SK-N-SH (cell line): ENCODE measurements at regions not wholly inside any gene's neighbourhood (a gene's known extent, or its start where the extent isn't known, plus 50 kb on each side); places are given as distances from the start of the nearest gene placed in this dataset.

Experiments
- CTCF ChIA-PET: fragments of 300-600, 350-600 bp; formaldehyde crosslinking; extraction: SDS; loops from one replicate; lab custom pipeline; 2021; lab: Yijun Ruan, JAX
- POLR2A ChIA-PET: fragments of 350-600 bp; sonication (Branson Sonifier 250); formaldehyde crosslinking; extraction: SDS; loops from one replicate; lab custom pipeline; 2020; ENCODE audit warnings: antibody characterized with exemption, inconsistent platforms; lab: Yijun Ruan, JAX
- DNase-seq: peaks from one replicate; pipeline ENCODE4 v3.0.0; 2012
- H2AFZ ChIP-seq: fragments of 200-600 bp; sonication (generic); 2 replicates; pipeline ENCODE4 v1.8.1; 2016; ENCODE audit warnings: antibody characterized with exemption, mild to moderate bottlenecking, low read depth
- H3F3A ChIP-seq: fragments of 200-600 bp; sonication (generic); replicated peaks from 2 replicates; pipeline ENCODE3; 2016; ENCODE audit warnings: antibody characterized with exemption, mild to moderate bottlenecking; ENCODE audit not compliant: insufficient read depth
- H3K27ac ChIP-seq, 2 experiments: fragments of 200-500 bp in 1 of 2; fragments of 200-600 bp in 1 of 2; sonication (Bioruptor generic) in 1 of 2; sonication (generic), shearing (Covaris generic) in 1 of 2; 2 replicates each; pipeline versions ENCODE4 v1.5.1 to v1.6.1; 2014 to 2016; ENCODE audit warnings: low read depth in 2 of 2, inconsistent platforms in 1 of 2, low read length in 1 of 2, mild to moderate bottlenecking in 1 of 2, mixed read lengths in 1 of 2
- H3K27me3 ChIP-seq: fragments of 200-600 bp; sonication (generic), shearing (Covaris generic); 2 replicates; pipeline ENCODE4 v1.6.1; 2016; ENCODE audit warnings: mixed run types; ENCODE audit not compliant: insufficient read depth
- H3K36me3 ChIP-seq, 2 experiments: fragments of 200-500 bp in 1 of 2; fragments of 200-600 bp in 1 of 2; sonication (Bioruptor generic) in 1 of 2; sonication (generic) in 1 of 2; replicated peaks in 1 of 2; 2 replicates each; pipeline versions ENCODE3 to v1.5.1; 2014 to 2016; ENCODE audit warnings: low read length in 1 of 2, mild to moderate bottlenecking in 1 of 2; ENCODE audit not compliant: insufficient read depth in 2 of 2, control insufficient read depth in 1 of 2
- H3K4me1 ChIP-seq, 2 experiments: fragments of 200-500 bp in 1 of 2; fragments of 200-600 bp in 1 of 2; sonication (Bioruptor generic) in 1 of 2; sonication (generic), shearing (Covaris generic) in 1 of 2; 2 replicates each; pipeline versions ENCODE4 v1.5.1 to v1.6.1; 2014 to 2016; ENCODE audit warnings: low read depth in 1 of 2, low read length in 1 of 2, mixed run types in 1 of 2; ENCODE audit not compliant: insufficient read depth in 2 of 2, control insufficient read depth in 1 of 2
- H3K4me2 ChIP-seq: fragments of 200-600 bp; sonication (generic), shearing (Covaris generic); 2 replicates; pipeline ENCODE4 v1.6.1; 2017; ENCODE audit warnings: mixed run types
- H3K4me3 ChIP-seq, 2 experiments: fragments of 200-500 bp in 1 of 2; fragments of 200-600 bp in 1 of 2; sonication (Bioruptor generic) in 1 of 2; sonication (generic), shearing (Covaris generic) in 1 of 2; 2 replicates each; pipeline versions ENCODE4 v1.5.1 to v1.8.1; 2014 to 2016; ENCODE audit warnings: low read depth in 2 of 2, inconsistent platforms in 1 of 2, low read length in 1 of 2, mild to moderate bottlenecking in 1 of 2, mixed read lengths in 1 of 2, moderate library complexity in 1 of 2
- H3K79me2 ChIP-seq: fragments of 200-600 bp; sonication (generic); 2 replicates; pipeline ENCODE4 v1.8.1; 2017; ENCODE audit warnings: mild to moderate bottlenecking; ENCODE audit not compliant: insufficient read depth
- H3K9ac ChIP-seq: fragments of 200-600 bp; sonication (generic); 2 replicates; pipeline ENCODE4 v1.6.1; 2017; ENCODE audit warnings: mixed run types
- H3K9me2 ChIP-seq: fragments of 200-600 bp; sonication (generic); 2 replicates; pipeline ENCODE4 v1.6.1; 2017; ENCODE audit warnings: mixed run types
- H3K9me3 ChIP-seq: fragments of 200-600 bp; sonication (generic); 2 replicates; pipeline ENCODE4 v1.6.1; 2017; ENCODE audit warnings: mixed run types, mild to moderate bottlenecking, moderate library complexity
- H4K20me1 ChIP-seq: fragments of 200-600 bp; sonication (generic); 2 replicates; pipeline ENCODE4 v1.6.1; 2017; ENCODE audit warnings: mild to moderate bottlenecking, mixed run types; ENCODE audit not compliant: insufficient read depth
- GABPA ChIP-seq: IDR thresholded peaks from 2 replicates; pipeline ENCODE4 v1.4.0; 2012; ENCODE audit warnings: low read depth, mild to moderate bottlenecking
- MEF2A ChIP-seq: IDR thresholded peaks from 2 replicates; pipeline ENCODE4 v1.4.0; 2012; ENCODE audit warnings: low read depth, borderline replicate concordance
- TEAD4 ChIP-seq: IDR thresholded peaks from 2 replicates; pipeline ENCODE4 v1.4.0; 2012; ENCODE audit warnings: mild to moderate bottlenecking, borderline replicate concordance; ENCODE audit not compliant: insufficient read depth
- WGBS: methylation state at CpG from one replicate; pipeline ENCODE4 v1.1.6; 2017; ENCODE audit warnings: low lambda C conversion rate; 5-methylcytosine and 5-hydroxymethylcytosine counted together
- TF ChIP-seq, protein P1 (sequence below): IDR thresholded peaks from 2 replicates; pipeline ENCODE4 v1.4.0; 2012; ENCODE audit warnings: low read depth, borderline replicate concordance
- TF ChIP-seq, protein P2 (sequence below): fragments of 200-600 bp; sonication (generic); IDR thresholded peaks from 2 replicates; pipeline ENCODE4 v1.6.1; 2017; ENCODE audit warnings: antibody characterized with exemption, mild to moderate bottlenecking, moderate library complexity

DNA sequence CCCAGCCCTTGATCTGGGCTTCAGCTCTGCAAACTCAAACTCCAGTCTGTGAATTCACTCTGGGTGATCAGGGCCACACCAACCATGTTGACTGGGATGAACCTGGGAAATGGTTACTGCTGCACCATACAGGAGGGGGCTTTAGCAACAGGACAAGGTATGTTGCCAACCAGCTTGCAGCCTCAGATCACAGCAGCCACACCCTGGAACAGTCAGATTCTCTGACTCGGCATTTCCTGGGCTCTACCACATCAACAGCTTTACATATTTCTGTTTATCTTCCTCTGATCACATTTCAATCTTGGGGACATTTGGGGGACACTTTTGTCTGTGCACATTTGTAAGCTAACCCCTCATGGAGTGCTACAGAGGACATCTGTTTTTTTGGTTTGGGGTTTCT is 267.0 kb upstream of the NCAM1 start:
- H3K4me1 ChIP-seq, result peaks cover 0 to 13% of the 10 kb centered on the region in 2 experiments; a peak in 1 of 4 replicates
- no peak overlapping the region for H3K4me2 ChIP-seq
- no peaks in the 10 kb centered on the region for H3K27me3 ChIP-seq
- 83% methylated on average over 1 of the region's 1 CpG for WGBS
- H3K27ac ChIP-seq, result no peak overlapping the region
- CTCF ChIA-PET, result no interaction called here
- H3K4me3 ChIP-seq, result no peak overlapping the region
- no peaks in the 10 kb centered on the region for H3K9me2 ChIP-seq
- no peak overlapping the region for H2AFZ ChIP-seq
- H4K20me1 ChIP-seq, result no peaks in the 10 kb centered on the region
- no peaks in the 10 kb centered on the region for H3K79me2 ChIP-seq
- TF ChIP-seq MEF2A (no peak), TEAD4 (no peak)
- H3K9me3 ChIP-seq, result no peaks in the 10 kb centered on the region
- H3F3A ChIP-seq, result no peaks in the 10 kb centered on the region
- H3K36me3 ChIP-seq, result no peaks in the 10 kb centered on the region
- POLR2A ChIA-PET, result no interaction called here
- H3K9ac ChIP-seq, result no peak overlapping the region
- DNase-seq, result no peak

- H3K27ac ChIP-seq, result no peak overlapping the region
Measured at GRCh38 chr11:112694813-112695212, 266.4 kb upstream of the NCAM1 start.

DNA sequence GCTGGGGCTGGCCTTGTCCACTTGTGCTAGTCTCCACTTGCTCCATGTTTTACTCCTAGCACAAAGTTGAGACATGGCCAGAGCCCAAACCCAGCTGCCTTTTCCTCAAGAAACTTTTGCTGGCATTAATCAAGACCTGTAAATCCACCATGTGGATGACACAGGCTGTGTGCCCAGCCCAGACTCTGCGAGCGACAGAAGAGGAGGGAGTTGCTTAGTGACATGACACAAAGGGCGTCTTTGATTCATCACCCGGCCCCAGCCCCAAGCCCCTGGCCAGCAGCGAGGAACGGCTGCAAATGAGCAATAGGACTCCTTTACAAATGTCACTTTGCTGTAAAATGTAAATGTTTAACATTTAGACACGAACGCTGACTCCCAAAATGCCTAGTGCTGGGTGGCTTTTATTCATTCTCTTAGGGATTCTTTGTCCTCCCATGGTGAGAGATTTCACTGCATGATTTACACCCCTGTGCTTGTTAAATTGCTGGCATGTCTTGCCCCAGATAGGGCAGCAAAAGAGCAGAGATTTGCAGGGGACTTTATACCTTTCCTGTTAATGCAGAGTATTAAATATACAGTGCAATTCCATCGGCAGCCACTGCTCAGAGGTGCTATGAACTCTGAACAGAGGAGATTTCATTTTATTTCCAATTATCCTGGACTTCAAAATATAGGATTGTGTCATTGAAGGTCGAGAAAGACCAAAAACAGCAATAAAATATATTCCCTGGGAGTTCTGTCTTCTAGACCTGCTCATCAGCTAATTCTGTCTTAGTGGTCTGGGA is 263.6 kb upstream of the NCAM1 start:
- Histone ChIP-seq H3K9ac (no peak overlapping the region), H3K4me2 (no peak overlapping the region), H3K79me2 (no peaks in the 10 kb centered on the region), H2AFZ (no peak overlapping the region), H3K27ac (peak overlapping the region in 1 of 2 experiments; percentile 22; a peak in 1 of 4 replicates), H3K9me3 (no peaks in the 10 kb centered on the region), H3K9me2 (no peaks in the 10 kb centered on the region), H3K27me3 (no peaks in the 10 kb centered on the region), H3F3A (no peaks in the 10 kb centered on the region), H3K4me3 (no peak overlapping the region), H3K36me3 (no peaks in the 10 kb centered on the region), H4K20me1 (no peaks in the 10 kb centered on the region), H3K4me1 (peaks cover 0 to 13% of the 10 kb centered on the region in 2 experiments; a peak in 1 of 4 replicates)
- TF ChIP-seq, protein P1, sequence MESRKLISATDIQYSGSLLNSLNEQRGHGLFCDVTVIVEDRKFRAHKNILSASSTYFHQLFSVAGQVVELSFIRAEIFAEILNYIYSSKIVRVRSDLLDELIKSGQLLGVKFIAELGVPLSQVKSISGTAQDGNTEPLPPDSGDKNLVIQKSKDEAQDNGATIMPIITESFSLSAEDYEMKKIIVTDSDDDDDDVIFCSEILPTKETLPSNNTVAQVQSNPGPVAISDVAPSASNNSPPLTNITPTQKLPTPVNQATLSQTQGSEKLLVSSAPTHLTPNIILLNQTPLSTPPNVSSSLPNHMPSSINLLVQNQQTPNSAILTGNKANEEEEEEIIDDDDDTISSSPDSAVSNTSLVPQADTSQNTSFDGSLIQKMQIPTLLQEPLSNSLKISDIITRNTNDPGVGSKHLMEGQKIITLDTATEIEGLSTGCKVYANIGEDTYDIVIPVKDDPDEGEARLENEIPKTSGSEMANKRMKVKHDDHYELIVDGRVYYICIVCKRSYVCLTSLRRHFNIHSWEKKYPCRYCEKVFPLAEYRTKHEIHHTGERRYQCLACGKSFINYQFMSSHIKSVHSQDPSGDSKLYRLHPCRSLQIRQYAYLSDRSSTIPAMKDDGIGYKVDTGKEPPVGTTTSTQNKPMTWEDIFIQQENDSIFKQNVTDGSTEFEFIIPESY, result no peak
- TF ChIP-seq, protein P2, sequence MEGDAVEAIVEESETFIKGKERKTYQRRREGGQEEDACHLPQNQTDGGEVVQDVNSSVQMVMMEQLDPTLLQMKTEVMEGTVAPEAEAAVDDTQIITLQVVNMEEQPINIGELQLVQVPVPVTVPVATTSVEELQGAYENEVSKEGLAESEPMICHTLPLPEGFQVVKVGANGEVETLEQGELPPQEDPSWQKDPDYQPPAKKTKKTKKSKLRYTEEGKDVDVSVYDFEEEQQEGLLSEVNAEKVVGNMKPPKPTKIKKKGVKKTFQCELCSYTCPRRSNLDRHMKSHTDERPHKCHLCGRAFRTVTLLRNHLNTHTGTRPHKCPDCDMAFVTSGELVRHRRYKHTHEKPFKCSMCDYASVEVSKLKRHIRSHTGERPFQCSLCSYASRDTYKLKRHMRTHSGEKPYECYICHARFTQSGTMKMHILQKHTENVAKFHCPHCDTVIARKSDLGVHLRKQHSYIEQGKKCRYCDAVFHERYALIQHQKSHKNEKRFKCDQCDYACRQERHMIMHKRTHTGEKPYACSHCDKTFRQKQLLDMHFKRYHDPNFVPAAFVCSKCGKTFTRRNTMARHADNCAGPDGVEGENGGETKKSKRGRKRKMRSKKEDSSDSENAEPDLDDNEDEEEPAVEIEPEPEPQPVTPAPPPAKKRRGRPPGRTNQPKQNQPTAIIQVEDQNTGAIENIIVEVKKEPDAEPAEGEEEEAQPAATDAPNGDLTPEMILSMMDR, result peak; percentile 21; the same call in 1 of the 2 replicates
- no peak for DNase-seq
- ChIA-PET CTCF (interaction anchor here (1.0 to 1.4 kb wide), 4 partner anchors 11 to 592 kb away, joined by 3 read pairs; no protein-coding TSS in a partner anchor), POLR2A (no interaction called here)
- WGBS, result 68% methylated on average over 9 of the region's 10 CpGs

More at GRCh38 chr11:112694813-112695212, 266.4 kb upstream of the NCAM1 start:
- Histone ChIP-seq H3K9me3 (no peaks in the 10 kb centered on the region), H3K27me3 (no peaks in the 10 kb centered on the region), H3K36me3 (no peaks in the 10 kb centered on the region), H2AFZ (no peak overlapping the region), H3K79me2 (no peaks in the 10 kb centered on the region), H3F3A (no peaks in the 10 kb centered on the region), H3K4me1 (peaks cover 0 to 13% of the 10 kb centered on the region in 2 experiments; a peak in 1 of 4 replicates), H3K9me2 (no peaks in the 10 kb centered on the region), H3K9ac (no peak overlapping the region), H3K4me2 (no peak overlapping the region), H4K20me1 (no peaks in the 10 kb centered on the region), H3K4me3 (no peak overlapping the region)
- no peak for DNase-seq
- TF ChIP-seq, protein P2, result peak; percentile 20; the same call in 1 of the 2 replicates
- no peak for TF ChIP-seq GABPA
- CTCF ChIA-PET, result no interaction called here
- POLR2A ChIA-PET, result no interaction called here
- WGBS, result 74% methylated on average over 3 of the region's 3 CpGs
